ENCODE measurements at regions not wholly inside any gene's neighbourhood (a gene's known extent, or its start where the extent isn't known, plus 50 kb on each side); places are given as distances from the start of the nearest gene placed in this dataset.

DNA sequence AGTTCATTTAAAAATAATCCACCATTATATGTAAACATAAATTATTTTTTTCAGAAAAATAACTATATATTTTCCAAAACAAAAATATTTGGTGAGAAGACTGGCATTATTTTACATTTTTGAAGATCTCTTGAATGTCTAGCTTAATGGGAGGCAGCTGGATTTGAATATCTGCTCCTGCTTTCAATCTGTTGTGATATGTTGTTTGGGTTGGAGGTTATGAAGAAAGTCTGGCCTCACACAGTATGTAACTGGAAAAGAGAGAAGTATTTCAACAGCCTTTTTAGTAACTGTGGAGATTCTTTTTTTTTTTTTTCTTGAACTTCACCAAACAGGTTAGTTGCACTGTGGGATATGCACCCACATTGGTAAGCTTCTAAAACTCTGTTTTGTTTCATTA, 84.7 kb upstream of the SLIT3 start:
- TF ChIP-seq JUN (IDR thresholded peaks at IDR 0.05; ENCODE audit: low read depth, low read length) (no peak), POLR2AphosphoS5 (IDR thresholded peaks at IDR 0.05; ENCODE audit: low read depth, low read length) (no peak), CBX5 (IDR thresholded peaks at IDR 0.05; ENCODE audit: low read depth, low read length) (no peak), POLR2A (IDR thresholded peaks at IDR 0.05; ENCODE audit: control extremely low read depth in 1 of 2, low read depth in 2 of 2, low read length in 2 of 2) (no peak), CEBPB (IDR thresholded peaks at IDR 0.05; ENCODE audit: low read depth, low read length) (no peak), JUND (IDR thresholded peaks at IDR 0.05; ENCODE audit: low read length) (no peak)
- TF ChIP-seq, protein P1, sequence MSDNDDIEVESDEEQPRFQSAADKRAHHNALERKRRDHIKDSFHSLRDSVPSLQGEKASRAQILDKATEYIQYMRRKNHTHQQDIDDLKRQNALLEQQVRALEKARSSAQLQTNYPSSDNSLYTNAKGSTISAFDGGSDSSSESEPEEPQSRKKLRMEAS (IDR thresholded peaks at IDR 0.05): no peak
- TF ChIP-seq, protein P2, sequence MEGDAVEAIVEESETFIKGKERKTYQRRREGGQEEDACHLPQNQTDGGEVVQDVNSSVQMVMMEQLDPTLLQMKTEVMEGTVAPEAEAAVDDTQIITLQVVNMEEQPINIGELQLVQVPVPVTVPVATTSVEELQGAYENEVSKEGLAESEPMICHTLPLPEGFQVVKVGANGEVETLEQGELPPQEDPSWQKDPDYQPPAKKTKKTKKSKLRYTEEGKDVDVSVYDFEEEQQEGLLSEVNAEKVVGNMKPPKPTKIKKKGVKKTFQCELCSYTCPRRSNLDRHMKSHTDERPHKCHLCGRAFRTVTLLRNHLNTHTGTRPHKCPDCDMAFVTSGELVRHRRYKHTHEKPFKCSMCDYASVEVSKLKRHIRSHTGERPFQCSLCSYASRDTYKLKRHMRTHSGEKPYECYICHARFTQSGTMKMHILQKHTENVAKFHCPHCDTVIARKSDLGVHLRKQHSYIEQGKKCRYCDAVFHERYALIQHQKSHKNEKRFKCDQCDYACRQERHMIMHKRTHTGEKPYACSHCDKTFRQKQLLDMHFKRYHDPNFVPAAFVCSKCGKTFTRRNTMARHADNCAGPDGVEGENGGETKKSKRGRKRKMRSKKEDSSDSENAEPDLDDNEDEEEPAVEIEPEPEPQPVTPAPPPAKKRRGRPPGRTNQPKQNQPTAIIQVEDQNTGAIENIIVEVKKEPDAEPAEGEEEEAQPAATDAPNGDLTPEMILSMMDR (IDR thresholded peaks at IDR 0.05; ENCODE audit: control extremely low read depth in 1 of 3, insufficient read depth in 1 of 3, low read depth in 1 of 3, low read length in 3 of 3): no peak
- TF ChIP-seq, protein P3, sequence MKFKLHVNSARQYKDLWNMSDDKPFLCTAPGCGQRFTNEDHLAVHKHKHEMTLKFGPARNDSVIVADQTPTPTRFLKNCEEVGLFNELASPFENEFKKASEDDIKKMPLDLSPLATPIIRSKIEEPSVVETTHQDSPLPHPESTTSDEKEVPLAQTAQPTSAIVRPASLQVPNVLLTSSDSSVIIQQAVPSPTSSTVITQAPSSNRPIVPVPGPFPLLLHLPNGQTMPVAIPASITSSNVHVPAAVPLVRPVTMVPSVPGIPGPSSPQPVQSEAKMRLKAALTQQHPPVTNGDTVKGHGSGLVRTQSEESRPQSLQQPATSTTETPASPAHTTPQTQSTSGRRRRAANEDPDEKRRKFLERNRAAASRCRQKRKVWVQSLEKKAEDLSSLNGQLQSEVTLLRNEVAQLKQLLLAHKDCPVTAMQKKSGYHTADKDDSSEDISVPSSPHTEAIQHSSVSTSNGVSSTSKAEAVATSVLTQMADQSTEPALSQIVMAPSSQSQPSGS (IDR thresholded peaks at IDR 0.05; ENCODE audit: low read length): no peak

All from H1 (cell line).